GM18868 (cell line): ENCODE measurements at regions not wholly inside any gene's neighbourhood (a gene's known extent, or its start where the extent isn't known, plus 50 kb on each side); places are given as distances from the start of the nearest gene placed in this dataset.
"Not testable (repeated sequence)": the region's sequence is repeated elsewhere in the genome, so short reads cannot be mapped to it uniquely, and the experiment has no call there.

ENCODE experiments used
- ATAC-seq: cut with Tn5 transposase; IDR thresholded peaks from one replicate; pipeline ENCODE4 v1.9.1; 2021; ENCODE audit warnings: mild to moderate bottlenecking, moderate library complexity; ENCODE audit not compliant: unreplicated experiment

GRCh38 chr4:127448986-127449385 lies 183.8 kb upstream of the INTU start:
- no peak for ATAC-seq

GRCh38 chr4:127449449-127449848 lies 183.3 kb upstream of the INTU start:
- no peak for ATAC-seq

- no peak for ATAC-seq
These were observed 182.5 kb upstream of the INTU start for GRCh38 chr4:127450276-127450675.

GRCh38 chr4:127463883-127464282 lies 168.9 kb upstream of the INTU start:
- ATAC-seq: no peak

- no peak for ATAC-seq
These were observed 163.2 kb upstream of the INTU start for GRCh38 chr4:127469542-127469941.

GRCh38 chr4:127469959-127470809 lies 162.6 kb upstream of the INTU start:
- ATAC-seq: no peak

GRCh38 chr4:127478271-127478670 lies 154.5 kb upstream of the INTU start:
- ATAC-seq: not testable (repeated sequence)

- peak; percentile 56 for ATAC-seq
These were observed 153.6 kb upstream of the INTU start for GRCh38 chr4:127479031-127479622.

GRCh38 chr4:127482049-127482448 lies 150.7 kb upstream of the INTU start:
- no peak for ATAC-seq

- ATAC-seq: no peak
These were observed 148.6 kb upstream of the INTU start for GRCh38 chr4:127484117-127484516.

- no peak for ATAC-seq
These were observed 146.5 kb upstream of the INTU start for GRCh38 chr4:127486248-127486647.

- no peak for ATAC-seq
These were observed 141.2 kb upstream of the INTU start for GRCh38 chr4:127491571-127491970.

GRCh38 chr4:127496875-127497274 lies 135.9 kb upstream of the INTU start:
- ATAC-seq: not testable (repeated sequence)

GRCh38 chr4:127498366-127498765 lies 134.4 kb upstream of the INTU start:
- ATAC-seq: no peak

- no peak for ATAC-seq
These were observed 132.5 kb upstream of the INTU start for GRCh38 chr4:127500242-127500641.

GRCh38 chr4:127501103-127501502 lies 131.7 kb upstream of the INTU start:
- no peak for ATAC-seq

GRCh38 chr4:127503111-127503510 lies 129.6 kb upstream of the INTU start:
- no peak for ATAC-seq

GRCh38 chr4:127505203-127505602 lies 127.6 kb upstream of the INTU start:
- ATAC-seq: no peak

GRCh38 chr4:127506283-127506682 lies 126.5 kb upstream of the INTU start:
- peak; percentile 59 for ATAC-seq

- no peak for ATAC-seq
These were observed 123.6 kb upstream of the INTU start for GRCh38 chr4:127509155-127509554.

- ATAC-seq: not testable (repeated sequence)
These were observed 120.1 kb upstream of the INTU start for GRCh38 chr4:127512672-127513071.

- ATAC-seq: not testable (repeated sequence)
These were observed 117.5 kb upstream of the INTU start for GRCh38 chr4:127515259-127515658.
